ENCODE measurements at regions not wholly inside any gene's neighbourhood (a gene's known extent, or its start where the extent isn't known, plus 50 kb on each side); places are given as distances from the start of the nearest gene placed in this dataset.

GRCh38 chr22:17318817-17319216 lies 50.4 kb upstream of the CECR2 start:
- Histone ChIP-seq H3K27ac (no peak overlapping the region), H3K27me3 (peaks cover 0 to 14% (median 0%) of the 10 kb centered on the region in 7 donors), H3K4me1 (no peaks in the 10 kb centered on the region), H3K4me3 (no peak overlapping the region), H3K36me3 (no peaks in the 10 kb centered on the region), H3K9me3 (no peaks in the 10 kb centered on the region)
- WGBS, 2 donors = 80 to 83% methylated on average over 3 of the region's 3 CpGs
- DNase-seq (no peak), ATAC-seq (no peak)
- TF ChIP-seq, protein P1, sequence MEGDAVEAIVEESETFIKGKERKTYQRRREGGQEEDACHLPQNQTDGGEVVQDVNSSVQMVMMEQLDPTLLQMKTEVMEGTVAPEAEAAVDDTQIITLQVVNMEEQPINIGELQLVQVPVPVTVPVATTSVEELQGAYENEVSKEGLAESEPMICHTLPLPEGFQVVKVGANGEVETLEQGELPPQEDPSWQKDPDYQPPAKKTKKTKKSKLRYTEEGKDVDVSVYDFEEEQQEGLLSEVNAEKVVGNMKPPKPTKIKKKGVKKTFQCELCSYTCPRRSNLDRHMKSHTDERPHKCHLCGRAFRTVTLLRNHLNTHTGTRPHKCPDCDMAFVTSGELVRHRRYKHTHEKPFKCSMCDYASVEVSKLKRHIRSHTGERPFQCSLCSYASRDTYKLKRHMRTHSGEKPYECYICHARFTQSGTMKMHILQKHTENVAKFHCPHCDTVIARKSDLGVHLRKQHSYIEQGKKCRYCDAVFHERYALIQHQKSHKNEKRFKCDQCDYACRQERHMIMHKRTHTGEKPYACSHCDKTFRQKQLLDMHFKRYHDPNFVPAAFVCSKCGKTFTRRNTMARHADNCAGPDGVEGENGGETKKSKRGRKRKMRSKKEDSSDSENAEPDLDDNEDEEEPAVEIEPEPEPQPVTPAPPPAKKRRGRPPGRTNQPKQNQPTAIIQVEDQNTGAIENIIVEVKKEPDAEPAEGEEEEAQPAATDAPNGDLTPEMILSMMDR (IDR thresholded peaks at IDR 0.05) = no peak
- intact Hi-C loops (cut with DNase I) = no loop called here

- TF ChIP-seq, protein P1 (IDR thresholded peaks at IDR 0.05) = no peak
- Histone ChIP-seq H3K9me3 (no peaks in the 10 kb centered on the region), H3K4me1 (no peaks in the 10 kb centered on the region), H3K36me3 (no peaks in the 10 kb centered on the region), H3K27me3 (peaks cover 0 to 11% (median 0%) of the 10 kb centered on the region in 7 donors), H3K27ac (no peak overlapping the region), H3K4me3 (no peak overlapping the region)
- WGBS, 2 donors = 80 to 83% methylated on average over 7 of the region's 7 CpGs
- ATAC-seq (no peak), DNase-seq (no peak)
- intact Hi-C loops (cut with DNase I) = no loop called here
Observed at GRCh38 chr22:17315310-17315709, 54.0 kb upstream of the CECR2 start.

DNA sequence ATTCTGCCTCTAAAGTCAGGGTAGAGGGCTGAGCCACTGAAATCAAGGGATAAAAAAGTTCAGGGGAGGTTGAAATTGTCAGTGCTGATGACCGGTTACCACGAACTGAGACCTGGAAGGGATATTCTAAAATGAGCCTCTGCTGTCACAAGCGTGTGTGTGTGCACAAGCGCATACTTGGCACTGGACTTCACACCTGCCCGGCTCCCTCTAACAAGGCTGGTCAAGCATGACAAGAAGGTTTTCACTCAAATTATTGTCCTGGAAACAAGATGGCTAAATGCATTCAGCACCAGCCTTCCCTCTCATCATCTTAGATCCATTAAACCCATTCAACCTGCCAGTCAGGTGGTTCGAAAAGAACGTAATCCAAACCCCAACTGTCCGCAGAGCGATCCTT lies 54.8 kb upstream of the CECR2 start:
- Histone ChIP-seq H3K4me3 (no peak overlapping the region), H3K27me3 (peaks cover 0 to 11% (median 0%) of the 10 kb centered on the region in 7 donors), H3K36me3 (no peaks in the 10 kb centered on the region), H3K4me1 (no peaks in the 10 kb centered on the region), H3K27ac (no peak overlapping the region), H3K9me3 (no peaks in the 10 kb centered on the region)
- intact Hi-C loops (cut with DNase I) = no loop called here
- 85 to 86% methylated on average over 9 of the region's 9 CpGs for WGBS, 2 donors
- DNase-seq (no peak), ATAC-seq (no peak)
- TF ChIP-seq, protein P1 (IDR thresholded peaks at IDR 0.05) = no peak

DNA sequence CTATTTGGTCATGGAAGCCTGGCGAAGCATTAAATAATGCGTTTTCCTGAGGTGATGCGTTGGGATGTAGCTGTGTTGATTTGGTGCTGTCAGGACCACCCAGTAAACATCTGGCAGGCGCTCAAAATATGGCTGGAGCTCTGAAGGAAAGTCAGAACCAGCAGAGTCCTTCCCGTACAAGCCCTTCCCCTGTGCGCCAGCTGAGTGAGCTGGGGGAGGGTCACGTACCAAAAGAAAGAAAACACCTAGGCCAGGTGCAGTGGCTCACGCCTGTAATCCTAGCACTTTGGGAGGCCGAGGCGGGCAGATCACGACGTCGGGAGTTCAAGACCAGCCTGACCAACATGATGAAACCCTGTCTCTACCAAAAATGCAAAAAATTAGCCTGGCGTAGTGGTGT lies 55.6 kb upstream of the CECR2 start:
- WGBS, 2 donors = 83 to 88% methylated on average over 14 of the region's 14 CpGs
- H3K4me1 ChIP-seq = no peaks in the 10 kb centered on the region
- ATAC-seq = no peak
- H3K36me3 ChIP-seq = no peaks in the 10 kb centered on the region
- DNase-seq = no peak
- no peaks in the 10 kb centered on the region for H3K9me3 ChIP-seq
- TF ChIP-seq, protein P1 (IDR thresholded peaks at IDR 0.05) = no peak
- no peak overlapping the region for H3K27ac ChIP-seq
- peaks cover 0 to 11% (median 0%) of the 10 kb centered on the region in 7 donors for H3K27me3 ChIP-seq
- intact Hi-C loops (cut with DNase I) = no loop called here
- no peak overlapping the region for H3K4me3 ChIP-seq
